GM12891 (cell line): ENCODE measurements at regions not wholly inside any gene's neighbourhood (a gene's known extent, or its start where the extent isn't known, plus 50 kb on each side); places are given as distances from the start of the nearest gene placed in this dataset.

Experiments
- PAX5 ChIP-seq: IDR thresholded peaks from 2 replicates; pipeline ENCODE4 v1.6.1; 2011; ENCODE audit warnings: low read length, moderate library complexity, mild to moderate bottlenecking; ENCODE audit not compliant: insufficient read depth, severe bottlenecking
- POLR2A ChIP-seq: IDR thresholded peaks from 2 replicates; pipeline ENCODE4 v1.6.1; 2011; ENCODE audit warnings: low read depth, low read length, control low read depth
- POLR2AphosphoS5 ChIP-seq: IDR thresholded peaks from 2 replicates; pipeline ENCODE4 v1.6.1; 2011; ENCODE audit warnings: low read depth, low read length, control low read depth
- TAF1 ChIP-seq: IDR thresholded peaks from 2 replicates; pipeline ENCODE4 v1.6.1; 2011; ENCODE audit warnings: low read depth, low read length, control low read depth

GRCh38 chr7:33810356-33810755 is 95.0 kb upstream of the BMPER start:
- TF ChIP-seq POLR2A (no peak), TAF1 (no peak), POLR2AphosphoS5 (no peak), PAX5 (no peak)
